Heart left ventricle (tissue), 13 donors: ENCODE measurements at regions not wholly inside any gene's neighbourhood (a gene's known extent, or its start where the extent isn't known, plus 50 kb on each side); places are given as distances from the start of the nearest gene placed in this dataset.
"Not testable (repeated sequence)": the region's sequence is repeated elsewhere in the genome, so short reads cannot be mapped to it uniquely, and the experiment has no call there.

Source experiments
- POLR2A ChIP-seq, 2 donors: fragments of 450-650 bp; IDR thresholded peaks; one replicate each; pipeline ENCODE4 v1.6.1; 2017; ENCODE audit warnings: antibody characterized with exemption in 2 of 2, mild to moderate bottlenecking in 2 of 2, moderate library complexity in 2 of 2
- TF ChIP-seq, protein P1 (sequence below), 12 donors: fragments of 200-600 bp; sonication (generic) in 4 of 12; IDR thresholded peaks; one replicate each; pipeline versions ENCODE4 v1.5.0 to v1.8.0; 2018 to 2022; ENCODE audit warnings: antibody characterized with exemption in 12 of 12, mild to moderate bottlenecking in 5 of 12
- donor health status: ischemic (EF 13 %, LVEDD 7.1; RV severe dilation, severe dysfunction).
- donor health status: DM: no; HTN: yes; CAD: no.
- donor health status: DM: no; HTN: no; CAD: no.
- donor health status: ischemic (EF 25% LVEDD 6.9; RV normal size, moderate dysfunction).
- donor health status: ischemic (EF 25% LVEDD 5.7; RV mildly dilated, moderate dysfunction).
- donor health status: ischemic (EF 35%, LVEDD 5.7; RV mildly dilated, moderate dysfunction).
- donor health status: nonischemic (EF 11% LVEDD 7.7; RV severe dilation, severe dysfunction).
- donor health status: DM: yes; HTN: yes; CAD: no.
- donor health status: PGD.
- donor health status: ischemic (EF 29% LVEDD 5.4; RV normal size, mild dysfunction).
- donor health status: nonischemic (EF 23%, LVEDD 6.1; RV moderate dilation, normal function).

- TF ChIP-seq, protein P1, sequence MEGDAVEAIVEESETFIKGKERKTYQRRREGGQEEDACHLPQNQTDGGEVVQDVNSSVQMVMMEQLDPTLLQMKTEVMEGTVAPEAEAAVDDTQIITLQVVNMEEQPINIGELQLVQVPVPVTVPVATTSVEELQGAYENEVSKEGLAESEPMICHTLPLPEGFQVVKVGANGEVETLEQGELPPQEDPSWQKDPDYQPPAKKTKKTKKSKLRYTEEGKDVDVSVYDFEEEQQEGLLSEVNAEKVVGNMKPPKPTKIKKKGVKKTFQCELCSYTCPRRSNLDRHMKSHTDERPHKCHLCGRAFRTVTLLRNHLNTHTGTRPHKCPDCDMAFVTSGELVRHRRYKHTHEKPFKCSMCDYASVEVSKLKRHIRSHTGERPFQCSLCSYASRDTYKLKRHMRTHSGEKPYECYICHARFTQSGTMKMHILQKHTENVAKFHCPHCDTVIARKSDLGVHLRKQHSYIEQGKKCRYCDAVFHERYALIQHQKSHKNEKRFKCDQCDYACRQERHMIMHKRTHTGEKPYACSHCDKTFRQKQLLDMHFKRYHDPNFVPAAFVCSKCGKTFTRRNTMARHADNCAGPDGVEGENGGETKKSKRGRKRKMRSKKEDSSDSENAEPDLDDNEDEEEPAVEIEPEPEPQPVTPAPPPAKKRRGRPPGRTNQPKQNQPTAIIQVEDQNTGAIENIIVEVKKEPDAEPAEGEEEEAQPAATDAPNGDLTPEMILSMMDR (IDR thresholded peaks at IDR 0.05), result not testable (repeated sequence)
- not testable (repeated sequence) for TF ChIP-seq POLR2A (IDR thresholded peaks at IDR 0.05)
Measured at GRCh38 chr2:152277896-152278295, 57.1 kb upstream of the FMNL2 start.
